NCI-H82 (cell line): ENCODE measurements at regions not wholly inside any gene's neighbourhood (a gene's known extent, or its start where the extent isn't known, plus 50 kb on each side); places are given as distances from the start of the nearest gene placed in this dataset.
"Not testable (repeated sequence)": the region's sequence is repeated elsewhere in the genome, so short reads cannot be mapped to it uniquely, and the experiment has no call there.

Source experiments
- DNase-seq: peaks from one replicate; lab custom pipeline; 2025; lab: John Stamatoyannopoulos, UW

DNA sequence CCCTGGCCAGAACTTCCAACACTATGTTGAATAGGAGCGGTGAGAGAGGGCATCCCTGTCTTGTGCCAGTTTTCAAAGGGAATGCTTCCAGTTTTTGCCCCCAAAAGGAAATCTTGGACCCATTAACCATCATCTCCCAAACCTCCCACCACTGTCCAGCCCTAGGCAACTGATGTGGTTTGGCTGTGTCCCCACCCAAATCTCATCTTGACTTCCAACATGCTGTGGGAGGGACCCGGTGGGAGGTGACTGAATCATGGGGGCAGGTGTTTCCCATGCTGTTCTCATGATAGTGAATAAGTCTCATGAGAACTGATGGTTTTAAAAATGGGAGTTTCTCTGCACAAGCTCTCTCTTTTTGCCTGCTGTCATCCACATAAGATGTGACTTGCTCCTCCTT is 119.1 kb upstream of the RMDN2 start:
- DNase-seq, result not testable (repeated sequence)

DNA sequence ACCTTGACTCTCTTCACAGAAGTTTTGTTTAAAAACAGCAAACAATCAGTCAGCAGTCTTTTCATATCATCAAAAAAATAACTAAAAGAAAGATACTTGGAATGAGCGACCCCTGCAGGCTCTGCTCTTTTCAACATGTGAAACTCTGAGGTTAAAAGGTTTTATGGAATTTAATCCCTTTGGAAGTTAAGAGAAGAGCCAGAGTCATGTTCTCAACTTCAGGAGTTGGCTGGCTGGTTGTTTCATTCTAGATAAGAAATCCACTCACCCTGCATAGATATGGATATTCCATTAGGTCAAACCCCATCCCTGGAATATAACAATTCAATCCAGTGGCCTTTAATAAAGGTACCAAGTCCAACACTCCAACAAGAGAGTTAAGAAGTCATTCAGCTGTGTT is 115.6 kb upstream of the RMDN2 start:
- peak; percentile 21 for DNase-seq

DNA sequence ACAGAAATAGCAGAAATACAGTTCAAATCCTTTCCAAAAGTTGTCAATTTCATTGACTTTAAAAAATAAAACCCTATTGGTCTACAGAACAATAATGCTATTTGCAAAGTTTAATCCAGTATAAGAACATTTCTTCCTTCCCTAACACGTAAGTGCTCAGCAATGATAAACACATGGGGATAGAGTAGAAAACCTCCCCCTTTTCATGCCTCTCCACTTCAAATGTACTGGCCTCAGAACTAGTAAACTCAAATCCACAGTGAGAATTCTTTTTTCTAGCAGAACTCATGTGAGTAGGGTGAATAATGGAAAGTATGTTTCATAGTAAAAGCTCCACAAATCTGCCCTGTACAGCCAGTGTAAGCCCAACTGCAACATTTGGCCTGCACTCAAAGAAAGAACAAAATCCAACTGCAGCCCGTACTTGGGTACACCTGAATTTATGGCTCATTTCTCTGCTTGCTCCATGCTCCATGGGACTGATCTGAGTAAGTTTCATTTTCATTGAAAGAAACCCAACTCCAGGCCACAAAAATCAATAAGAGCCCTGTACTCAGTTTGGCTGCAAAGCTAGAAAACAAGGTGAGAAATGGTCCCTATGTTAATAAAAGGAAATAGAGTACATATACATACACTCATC is 115.0 kb upstream of the RMDN2 start:
- no peak for DNase-seq

DNA sequence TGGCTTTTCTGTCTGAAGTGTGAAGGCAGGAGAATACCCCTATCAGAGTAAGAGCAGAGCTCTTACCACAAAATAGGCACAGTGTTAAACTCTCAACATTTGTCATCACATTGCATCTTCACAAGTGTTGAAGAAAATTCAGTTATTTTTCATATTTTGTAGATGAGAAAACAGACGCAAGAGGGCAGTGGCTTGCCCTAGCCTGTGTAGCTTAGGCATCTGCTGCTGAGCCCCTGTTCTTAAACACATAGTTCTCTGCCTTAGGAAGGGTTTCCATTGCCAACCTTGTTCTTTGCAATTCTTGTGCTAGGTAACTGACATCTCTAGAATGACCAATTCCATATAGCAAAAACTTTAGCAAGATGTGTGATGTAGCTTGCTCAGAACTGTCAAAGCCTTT is 112.7 kb upstream of the RMDN2 start:
- no peak for DNase-seq

DNA sequence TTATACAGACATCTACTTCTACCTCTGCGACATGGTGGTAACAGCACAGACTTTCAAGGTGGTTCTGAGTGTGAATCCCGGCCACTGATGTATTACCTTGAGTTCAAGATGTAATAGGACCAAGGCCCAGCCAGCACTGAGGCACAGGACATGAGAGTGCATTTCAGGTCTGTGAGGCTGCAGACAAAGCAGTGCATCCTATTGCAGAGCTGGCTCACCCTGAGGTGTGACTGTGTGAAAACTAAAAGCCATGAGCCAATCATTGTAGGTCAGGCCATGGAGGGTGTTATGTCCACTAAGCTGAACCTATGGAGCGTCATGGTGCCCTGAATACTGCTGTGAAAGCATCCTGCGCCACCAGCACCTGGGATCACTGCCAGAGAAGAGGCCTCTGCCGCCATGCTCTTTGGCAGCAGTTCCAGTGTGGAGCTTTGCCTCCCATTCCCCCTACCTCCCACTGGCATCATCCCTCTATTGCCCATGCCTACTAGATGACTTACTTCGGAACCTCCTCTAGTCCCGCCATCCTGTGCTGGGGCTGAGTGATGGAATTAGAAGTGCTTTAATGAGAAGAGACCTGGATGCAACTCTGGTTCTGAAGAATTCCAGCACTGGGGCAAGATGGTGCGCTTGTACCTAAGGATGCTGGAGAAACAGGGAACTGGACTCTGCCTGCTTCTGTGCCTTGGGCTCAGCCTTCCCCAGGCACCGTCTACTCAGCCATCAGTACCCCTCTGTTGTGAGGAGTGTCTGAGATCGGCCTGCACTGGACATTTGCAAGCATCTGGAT is 112.0 kb upstream of the RMDN2 start:
- no peak for DNase-seq

DNA sequence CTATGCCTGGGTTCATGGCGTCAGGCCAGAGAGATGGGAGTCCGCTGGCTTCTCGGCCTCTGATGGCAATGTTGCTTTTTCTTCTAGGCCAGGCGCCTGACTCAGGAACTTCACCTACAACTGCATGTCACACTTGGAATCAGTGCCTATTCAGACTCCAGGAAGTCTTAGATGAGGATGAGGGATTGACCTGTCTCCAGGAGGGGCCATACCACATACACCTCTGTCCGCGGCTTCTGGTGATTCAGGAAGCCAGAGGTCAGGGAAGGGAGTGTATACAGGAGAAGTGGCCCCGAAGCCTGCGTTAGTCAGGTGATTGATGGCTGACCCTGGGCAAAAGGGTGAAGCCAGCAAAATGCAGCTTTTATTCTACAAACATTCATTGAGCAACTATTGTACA is 109.1 kb upstream of the RMDN2 start:
- DNase-seq, result no peak

DNA sequence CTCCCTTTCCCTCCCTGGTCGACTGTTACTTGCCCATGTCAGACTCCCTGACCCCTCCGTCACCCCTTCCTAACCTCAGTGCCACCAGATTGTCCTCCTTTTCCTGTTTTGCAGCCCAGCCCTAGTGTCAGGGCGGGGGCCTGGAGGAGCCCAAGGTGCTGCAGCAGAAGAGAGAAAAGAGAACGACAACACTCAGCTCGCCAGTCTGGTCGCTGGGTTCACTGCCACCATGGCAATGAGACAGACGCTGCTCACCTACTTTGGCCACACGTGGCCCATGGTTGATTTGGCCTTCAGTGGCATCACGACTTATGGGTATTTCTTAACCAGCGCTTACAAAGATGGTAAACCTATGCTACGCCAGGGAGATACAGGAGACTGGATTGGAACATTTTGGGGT is 108.4 kb upstream of the RMDN2 start:
- no peak for DNase-seq

DNA sequence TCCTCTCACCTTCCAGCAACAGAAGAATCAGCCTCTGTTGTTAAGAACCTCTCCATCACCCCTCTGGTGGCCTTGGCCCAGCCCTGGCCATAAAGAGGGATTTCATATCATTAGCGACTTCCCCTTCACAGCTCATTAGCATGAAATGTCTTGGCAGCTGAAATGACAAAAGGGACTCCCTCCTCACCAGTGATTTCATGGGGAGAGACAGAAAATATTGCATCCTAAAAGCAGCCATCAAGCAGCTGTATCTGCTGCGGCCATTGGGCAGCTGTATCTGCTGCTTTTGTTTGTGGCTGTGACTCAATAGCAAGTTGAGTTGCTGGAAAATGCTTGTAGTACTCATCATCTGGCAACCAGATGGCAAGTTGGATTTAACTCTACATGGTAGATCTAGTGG is 105.9 kb upstream of the RMDN2 start:
- DNase-seq, result no peak

DNA sequence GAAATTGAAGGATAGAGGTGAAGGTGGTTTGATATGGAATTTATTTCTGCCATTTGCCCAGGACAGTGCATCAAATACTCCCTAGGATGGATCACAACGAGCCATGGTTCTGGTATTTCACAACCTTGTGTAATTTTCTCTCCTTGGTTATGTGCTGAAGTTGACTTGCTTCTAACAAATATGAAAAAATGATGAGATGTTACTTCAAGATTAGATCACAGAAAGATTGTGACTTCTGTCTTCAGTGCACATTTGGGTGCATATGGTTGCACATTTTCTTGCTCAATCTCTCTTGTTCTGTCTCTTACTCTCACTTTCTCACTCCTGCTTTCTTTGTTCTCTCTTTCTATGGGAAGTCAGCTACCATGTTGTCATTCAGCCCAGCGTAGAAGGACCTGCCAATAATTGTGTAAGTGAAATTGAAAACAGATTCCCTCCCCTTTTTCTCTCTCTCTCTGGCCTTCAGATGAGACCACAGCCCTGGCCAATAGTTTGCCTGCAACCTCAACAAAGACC is 104.6 kb upstream of the RMDN2 start:
- no peak for DNase-seq

DNA sequence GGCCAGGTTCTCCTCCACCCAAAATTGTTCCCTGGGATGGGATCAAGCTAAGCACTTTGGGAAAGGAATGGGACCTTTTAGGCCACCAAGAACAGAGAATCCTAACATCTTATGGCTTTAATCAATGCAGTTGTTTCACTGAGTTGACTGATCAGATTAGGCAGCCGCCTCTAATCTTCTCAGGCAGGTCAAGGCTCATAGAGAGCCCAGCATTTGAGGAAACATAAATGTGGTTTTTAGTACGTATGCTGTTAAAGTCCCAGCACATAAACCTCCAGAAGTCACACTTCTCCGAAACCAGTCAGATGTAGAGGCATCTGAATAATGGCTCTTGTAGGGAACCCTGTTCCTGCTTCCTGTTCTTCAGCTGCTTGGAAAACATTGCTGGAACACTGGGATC is 99.5 kb upstream of the RMDN2 start:
- peak; percentile 73 for DNase-seq

DNA sequence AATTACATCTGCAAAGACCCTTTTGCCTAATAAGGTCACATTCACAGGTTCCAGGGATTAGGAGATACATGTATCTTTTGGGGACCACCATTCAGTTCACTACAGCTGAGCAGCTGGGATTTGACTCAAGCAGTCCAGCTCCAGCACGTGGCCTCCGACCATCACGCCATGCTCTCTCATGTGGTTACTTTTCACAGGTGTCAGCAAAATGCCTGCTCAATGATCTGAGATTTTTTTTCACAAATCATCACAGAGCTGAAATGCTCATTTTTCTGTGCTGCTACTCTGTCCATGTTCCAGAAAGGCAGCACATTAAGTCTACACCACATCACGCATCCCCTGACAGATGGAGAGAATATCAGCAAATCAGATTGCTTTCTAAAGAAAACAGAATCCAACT is 98.5 kb upstream of the RMDN2 start:
- no peak for DNase-seq

DNA sequence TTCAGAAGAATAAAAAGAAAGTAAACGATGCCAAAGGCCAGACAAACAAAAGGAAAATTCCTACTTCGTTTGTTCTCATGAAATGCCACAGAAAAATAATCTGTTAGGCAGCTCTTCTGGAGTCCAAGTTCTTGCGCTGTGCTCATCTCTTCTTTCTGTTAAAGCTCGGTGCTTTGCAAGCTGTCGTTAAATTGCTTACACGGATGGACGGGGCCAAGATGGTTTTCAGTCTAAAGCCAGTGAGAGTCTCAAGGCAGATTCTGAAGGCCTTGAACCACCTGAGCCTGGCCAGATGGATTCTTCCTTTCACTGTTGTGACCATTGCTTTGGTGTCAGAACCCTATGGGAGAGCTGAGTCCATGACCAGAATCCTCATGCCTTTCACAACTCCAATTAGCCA is 97.6 kb upstream of the RMDN2 start:
- peak; percentile 44 for DNase-seq

DNA sequence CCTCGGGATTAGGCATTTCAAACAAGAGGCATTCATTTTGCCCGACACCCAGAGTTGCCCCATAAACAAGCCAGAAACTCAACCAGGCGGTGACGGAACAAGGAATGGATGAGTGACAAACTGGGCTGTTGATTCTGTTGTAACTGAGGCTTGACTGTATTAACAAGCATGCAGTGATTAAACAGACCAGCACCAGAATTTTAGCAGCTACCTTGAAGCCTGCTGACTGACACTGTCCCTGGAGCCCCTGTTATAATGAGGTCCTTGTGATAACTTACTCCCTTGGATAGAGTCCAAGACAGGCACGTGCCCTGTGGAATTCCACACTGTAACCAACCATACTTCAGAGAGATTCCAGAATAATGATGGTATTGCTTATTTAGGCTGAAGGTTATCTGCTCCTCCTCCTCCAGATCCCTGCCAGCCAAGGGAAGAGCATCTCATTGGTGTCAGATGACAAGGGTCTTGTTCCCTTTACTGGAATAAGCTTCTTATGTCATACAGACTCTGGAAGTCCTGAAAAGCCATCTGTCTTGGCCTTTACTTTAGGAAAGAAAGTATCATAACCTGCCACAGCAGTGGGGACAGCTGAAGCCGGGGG is 97.1 kb upstream of the RMDN2 start:
- peak; percentile 97 for DNase-seq

DNA sequence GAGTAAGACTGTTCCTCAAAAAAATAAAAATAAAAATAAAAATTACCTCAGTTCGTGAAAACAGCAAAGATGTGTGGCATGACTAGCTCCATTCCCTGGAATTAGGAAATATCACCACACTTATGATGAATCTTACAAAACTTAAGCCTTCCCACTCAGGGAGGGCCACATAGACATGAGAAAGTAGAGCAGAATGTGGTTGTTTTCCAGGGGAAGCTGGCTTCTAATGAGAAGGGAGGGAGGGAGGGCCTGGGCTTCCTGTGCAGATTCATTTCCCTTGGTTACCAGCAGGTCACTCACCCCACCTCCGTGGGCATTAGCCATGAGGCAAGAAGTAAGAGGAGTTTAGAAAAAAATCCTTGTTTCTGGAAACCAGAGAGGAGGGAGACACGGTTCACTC is 95.9 kb upstream of the RMDN2 start:
- peak; percentile 37 for DNase-seq

DNA sequence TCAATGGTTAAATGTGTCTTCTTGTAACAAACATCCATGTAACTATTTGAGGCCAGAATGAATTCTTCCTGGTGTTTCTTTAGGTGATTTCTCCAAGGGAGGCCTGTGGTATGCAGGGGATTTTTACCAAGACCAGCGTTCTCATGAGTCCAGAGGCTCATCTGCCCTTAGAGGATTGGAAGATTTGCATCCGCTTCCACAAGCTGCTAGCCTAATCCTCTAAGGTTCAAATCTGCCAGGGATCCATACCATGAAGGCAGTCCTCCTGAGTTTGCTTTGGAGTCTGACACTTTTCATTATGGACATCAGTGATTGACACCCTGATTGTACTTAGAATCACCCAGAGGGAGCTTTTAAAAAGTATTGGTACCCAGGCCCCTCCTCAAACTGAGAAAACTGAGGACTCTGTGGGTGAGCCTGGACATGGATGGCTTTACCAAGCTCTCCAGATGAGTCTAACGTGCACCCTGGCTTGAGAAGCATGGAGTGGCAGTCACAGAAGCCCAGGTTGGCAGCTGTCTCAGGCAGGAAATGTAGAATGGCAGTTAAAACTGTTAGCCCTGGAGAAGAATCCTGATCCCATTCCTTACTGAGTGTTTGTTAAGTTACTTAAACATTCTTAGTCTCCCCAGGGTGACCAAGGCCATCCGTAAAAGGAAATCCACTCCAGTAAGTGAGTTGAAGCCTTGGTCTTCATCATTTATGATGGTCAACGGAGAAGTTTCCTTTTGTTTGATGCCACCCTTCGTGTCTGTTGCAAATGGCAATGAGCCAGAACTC is 95.3 kb upstream of the RMDN2 start:
- peak; percentile 55 for DNase-seq

DNA sequence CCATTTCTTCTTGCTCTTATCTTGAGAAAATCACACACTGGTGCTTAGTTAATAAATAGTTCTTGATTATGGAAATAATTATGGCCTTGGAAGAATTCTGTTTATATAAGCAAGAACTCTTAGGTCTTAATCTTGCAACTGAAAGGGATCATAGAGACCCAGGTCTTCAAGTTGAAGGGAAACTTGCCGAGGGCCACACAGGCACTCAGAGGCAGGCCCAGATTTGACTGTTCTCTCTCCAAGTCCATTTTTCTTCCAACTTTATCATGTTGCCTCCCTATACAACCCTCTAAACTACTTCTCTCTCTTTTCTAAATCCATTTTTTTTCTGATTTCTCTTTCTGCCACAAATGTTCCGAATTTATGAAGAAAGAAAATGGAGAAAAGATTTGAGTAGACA is 94.5 kb upstream of the RMDN2 start:
- no peak for DNase-seq

DNA sequence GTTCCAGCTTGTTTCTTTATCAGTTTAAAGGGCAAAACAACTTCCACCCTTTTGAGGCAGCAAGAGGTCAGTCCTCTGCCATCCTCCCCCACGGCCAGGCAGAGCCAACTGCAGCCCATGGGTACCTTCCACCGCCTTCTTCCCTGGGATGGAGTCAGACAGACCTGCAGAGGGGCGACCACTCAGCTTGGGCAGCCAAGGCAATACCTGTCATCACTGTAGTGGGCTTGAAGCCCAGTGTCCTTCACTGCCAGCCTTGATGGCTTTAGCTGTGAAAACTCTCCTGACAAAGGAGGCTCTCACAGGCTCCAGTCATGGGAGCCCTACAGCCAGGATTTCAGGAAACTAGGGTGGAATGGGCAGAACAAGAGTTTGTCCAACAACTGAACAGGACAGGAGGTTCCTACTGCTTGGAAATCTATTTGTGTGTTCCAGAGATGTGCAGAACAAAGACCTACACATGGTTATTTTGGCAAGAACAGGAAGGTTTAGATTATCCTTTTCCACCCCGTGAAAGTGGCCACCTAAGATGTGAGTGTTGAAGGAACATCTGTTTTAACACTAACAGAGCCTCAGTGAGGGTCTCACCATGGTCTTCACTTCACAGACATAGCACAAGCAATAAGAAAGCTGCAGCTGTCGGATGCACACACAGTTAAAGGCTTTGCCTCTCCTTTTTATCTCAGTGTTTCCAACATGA is 93.9 kb upstream of the RMDN2 start:
- no peak for DNase-seq

DNA sequence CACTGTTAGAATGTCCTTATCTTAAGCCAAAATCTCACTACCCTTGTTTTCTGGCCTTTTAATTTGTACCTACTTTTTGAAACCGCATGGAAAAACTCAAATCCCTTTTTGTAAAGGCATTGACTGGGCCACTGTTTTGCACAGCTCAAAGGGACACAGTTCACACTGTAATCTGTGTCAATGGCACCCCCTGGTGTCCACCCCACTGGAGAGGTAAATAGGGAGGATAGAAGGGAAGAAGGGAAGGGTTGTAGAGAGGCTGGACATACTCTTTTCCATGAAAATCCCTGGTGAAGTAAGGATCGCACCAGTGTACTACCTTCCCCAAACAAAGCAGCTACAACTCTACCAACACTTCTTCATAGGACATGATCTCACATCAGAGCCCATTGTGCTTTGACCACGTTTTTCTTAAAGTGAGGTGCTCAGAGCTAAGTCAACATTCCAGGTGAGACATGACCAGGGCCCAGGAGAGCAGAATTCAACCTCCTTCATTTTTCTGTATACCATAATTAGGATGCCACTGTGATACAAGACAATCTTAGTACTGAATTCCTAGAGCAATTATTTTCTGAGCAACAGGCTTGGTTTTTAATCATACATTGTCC is 92.4 kb upstream of the RMDN2 start:
- peak; percentile 93 for DNase-seq

DNA sequence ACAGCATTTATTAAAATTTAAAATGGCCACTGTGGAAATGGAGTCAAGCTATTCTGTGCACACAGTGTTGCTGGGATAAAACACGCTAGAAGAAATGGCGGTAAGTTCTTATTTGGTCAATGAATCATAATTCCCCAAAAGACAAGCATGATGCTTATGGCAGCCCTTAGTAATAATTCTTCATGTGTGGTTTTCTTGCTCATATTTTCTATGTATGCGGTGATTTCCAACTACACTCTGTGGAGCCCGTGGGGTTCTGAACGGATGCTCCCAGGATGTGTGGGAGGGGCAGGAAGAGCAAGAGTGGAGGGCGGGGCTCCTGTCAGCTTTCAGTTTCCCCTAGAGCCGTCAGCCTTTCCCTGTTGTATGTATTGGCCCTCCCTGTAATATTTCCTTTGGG is 91.7 kb upstream of the RMDN2 start:
- DNase-seq, result no peak

DNA sequence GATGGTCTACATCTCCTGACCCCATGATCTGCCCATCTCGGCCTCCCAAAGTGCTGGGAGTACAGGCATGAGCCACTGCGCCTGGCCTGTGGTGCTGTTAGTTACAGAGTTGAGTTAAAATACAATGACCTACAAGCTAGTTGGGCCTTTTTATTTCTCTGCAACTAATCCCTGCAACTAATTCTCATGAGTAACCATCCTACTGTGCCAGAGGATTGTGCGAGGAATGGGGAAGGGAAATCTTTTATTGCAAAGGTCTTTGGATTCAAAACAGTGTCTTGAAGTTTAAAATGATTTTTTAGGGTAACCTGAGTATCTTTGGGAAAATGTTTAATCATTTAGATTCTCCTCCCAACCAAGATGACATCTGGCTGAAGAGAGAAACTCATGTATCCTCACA is 88.8 kb upstream of the RMDN2 start:
- DNase-seq, result no peak

DNA sequence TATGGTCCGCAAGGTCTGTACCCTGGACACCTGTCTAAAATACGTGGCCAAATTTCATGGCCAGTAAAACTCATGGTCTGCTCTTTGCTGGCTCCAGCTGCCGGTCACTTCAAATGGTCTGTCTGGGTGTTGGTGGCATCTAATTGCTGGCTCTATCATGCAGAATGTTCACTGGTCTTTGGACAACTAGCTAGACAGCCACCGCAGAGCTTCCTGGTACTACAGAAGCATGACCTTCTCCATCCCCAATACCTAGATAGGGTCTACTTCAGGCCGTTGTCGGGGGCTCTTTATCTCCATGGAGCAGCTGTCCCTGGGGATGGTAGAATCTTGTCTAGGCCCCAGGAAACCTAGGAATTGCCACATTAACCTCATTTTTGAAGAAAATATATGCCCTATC is 88.4 kb upstream of the RMDN2 start:
- DNase-seq, result no peak
